ENCODE measurements at regions not wholly inside any gene's neighbourhood (a gene's known extent, or its start where the extent isn't known, plus 50 kb on each side); places are given as distances from the start of the nearest gene placed in this dataset.

DNA sequence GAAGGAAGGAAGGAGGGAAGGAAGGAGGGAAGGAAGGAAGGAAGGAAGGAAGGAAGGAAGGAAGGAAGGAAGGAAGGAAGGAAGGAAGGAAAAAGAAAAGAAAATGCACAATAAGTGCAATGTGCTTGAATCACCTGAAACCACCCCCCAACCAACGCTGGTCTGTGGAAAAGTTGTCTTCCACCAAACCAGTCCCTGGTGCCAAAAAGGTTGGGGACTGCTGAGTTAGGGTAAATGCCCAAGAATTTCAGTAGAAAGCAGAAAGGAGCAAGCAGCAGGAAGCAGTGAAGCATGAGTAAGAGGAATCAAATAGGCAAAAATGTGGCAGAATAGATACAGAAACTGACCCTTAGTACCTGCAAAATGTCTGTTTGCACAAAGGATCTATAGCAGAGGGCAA is 137.2 kb downstream of the JCAD start:
- H3K9me3 ChIP-seq = peaks cover 0 to 10% of the 10 kb centered on the region in 2 donors
- no peaks in the 10 kb centered on the region for H3K36me3 ChIP-seq
- no peak for ATAC-seq
- H3K4me3 ChIP-seq = no peak overlapping the region
- intact Hi-C loops (cut with DNase I) = no loop called here
- TF ChIP-seq, protein P1, sequence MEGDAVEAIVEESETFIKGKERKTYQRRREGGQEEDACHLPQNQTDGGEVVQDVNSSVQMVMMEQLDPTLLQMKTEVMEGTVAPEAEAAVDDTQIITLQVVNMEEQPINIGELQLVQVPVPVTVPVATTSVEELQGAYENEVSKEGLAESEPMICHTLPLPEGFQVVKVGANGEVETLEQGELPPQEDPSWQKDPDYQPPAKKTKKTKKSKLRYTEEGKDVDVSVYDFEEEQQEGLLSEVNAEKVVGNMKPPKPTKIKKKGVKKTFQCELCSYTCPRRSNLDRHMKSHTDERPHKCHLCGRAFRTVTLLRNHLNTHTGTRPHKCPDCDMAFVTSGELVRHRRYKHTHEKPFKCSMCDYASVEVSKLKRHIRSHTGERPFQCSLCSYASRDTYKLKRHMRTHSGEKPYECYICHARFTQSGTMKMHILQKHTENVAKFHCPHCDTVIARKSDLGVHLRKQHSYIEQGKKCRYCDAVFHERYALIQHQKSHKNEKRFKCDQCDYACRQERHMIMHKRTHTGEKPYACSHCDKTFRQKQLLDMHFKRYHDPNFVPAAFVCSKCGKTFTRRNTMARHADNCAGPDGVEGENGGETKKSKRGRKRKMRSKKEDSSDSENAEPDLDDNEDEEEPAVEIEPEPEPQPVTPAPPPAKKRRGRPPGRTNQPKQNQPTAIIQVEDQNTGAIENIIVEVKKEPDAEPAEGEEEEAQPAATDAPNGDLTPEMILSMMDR (IDR thresholded peaks at IDR 0.05) = no peak
- H3K27ac ChIP-seq = no peak overlapping the region
- no peak for DNase-seq
- peaks cover 0 to 3% of the 10 kb centered on the region in 2 donors for H3K4me1 ChIP-seq
- H3K27me3 ChIP-seq = no peaks in the 10 kb centered on the region

DNA sequence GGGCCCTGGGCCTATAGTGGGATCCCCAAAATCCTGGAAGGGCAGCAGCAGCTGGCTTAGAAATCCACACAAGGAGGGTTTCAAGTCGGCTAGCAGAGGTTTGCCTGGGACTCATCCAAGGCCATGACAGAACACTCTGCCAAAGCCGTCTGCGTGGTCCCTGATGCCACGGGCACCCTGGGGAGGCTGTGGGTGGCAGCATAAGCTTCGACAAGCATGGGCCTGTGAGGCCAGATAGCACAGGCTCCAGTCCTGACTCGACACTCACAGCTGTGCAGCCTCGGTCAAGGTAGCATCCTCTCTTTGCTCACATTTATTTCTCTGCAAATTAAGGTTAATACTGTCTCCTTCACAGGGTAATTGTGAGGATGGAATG is 138.3 kb downstream of the JCAD start:
- no peak for DNase-seq
- H3K9me3 ChIP-seq = peaks cover 0 to 7% of the 10 kb centered on the region in 2 donors
- TF ChIP-seq, protein P1 (IDR thresholded peaks at IDR 0.05) = no peak
- no peaks in the 10 kb centered on the region for H3K36me3 ChIP-seq
- peaks cover 0 to 3% of the 10 kb centered on the region in 2 donors for H3K4me1 ChIP-seq
- no peak overlapping the region for H3K27ac ChIP-seq
- no peaks in the 10 kb centered on the region for H3K27me3 ChIP-seq
- no peak for ATAC-seq
- intact Hi-C loops (cut with DNase I) = no loop called here
- no peak overlapping the region for H3K4me3 ChIP-seq

DNA sequence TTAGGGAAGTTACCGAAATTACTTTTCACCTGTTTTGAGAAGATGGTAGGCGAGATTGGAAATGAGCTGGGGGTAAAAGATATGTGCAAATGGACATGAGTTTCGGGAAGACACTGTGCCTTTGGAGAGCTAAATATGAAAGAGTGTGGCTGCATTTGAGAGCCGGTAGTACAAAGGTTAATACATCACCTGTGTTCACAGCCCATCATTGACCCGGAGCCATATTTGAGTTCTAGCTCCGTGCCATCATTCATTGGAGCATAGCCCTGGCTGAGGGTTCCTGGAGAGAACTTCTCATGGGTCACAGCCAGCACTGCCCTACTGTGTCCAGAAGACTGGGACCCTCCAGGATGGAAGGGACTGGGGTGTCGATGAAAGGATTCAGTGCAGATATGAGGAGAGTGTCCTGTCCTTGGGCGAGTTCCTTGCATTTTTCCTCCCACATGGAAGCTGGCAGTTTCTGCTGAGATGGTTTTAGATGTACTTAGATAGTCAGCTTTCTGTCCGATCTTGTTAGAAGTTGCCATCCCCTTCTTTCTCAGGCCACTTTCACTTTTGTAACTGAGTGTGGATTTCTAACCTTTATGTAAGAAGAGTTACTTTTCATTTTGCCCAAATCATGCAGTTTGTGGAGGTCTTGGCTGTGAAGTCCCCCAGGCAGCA is 138.8 kb downstream of the JCAD start:
- Histone ChIP-seq H3K36me3 (no peaks in the 10 kb centered on the region), H3K4me1 (peaks cover 0 to 3% of the 10 kb centered on the region in 2 donors), H3K4me3 (no peak overlapping the region), H3K9me3 (peaks cover 0 to 1% of the 10 kb centered on the region in 2 donors), H3K27me3 (no peaks in the 10 kb centered on the region), H3K27ac (no peak overlapping the region)
- TF ChIP-seq, protein P1 (IDR thresholded peaks at IDR 0.05) = no peak
- no peak for DNase-seq
- no peak for ATAC-seq
- intact Hi-C loops (cut with DNase I) = no loop called here

DNA sequence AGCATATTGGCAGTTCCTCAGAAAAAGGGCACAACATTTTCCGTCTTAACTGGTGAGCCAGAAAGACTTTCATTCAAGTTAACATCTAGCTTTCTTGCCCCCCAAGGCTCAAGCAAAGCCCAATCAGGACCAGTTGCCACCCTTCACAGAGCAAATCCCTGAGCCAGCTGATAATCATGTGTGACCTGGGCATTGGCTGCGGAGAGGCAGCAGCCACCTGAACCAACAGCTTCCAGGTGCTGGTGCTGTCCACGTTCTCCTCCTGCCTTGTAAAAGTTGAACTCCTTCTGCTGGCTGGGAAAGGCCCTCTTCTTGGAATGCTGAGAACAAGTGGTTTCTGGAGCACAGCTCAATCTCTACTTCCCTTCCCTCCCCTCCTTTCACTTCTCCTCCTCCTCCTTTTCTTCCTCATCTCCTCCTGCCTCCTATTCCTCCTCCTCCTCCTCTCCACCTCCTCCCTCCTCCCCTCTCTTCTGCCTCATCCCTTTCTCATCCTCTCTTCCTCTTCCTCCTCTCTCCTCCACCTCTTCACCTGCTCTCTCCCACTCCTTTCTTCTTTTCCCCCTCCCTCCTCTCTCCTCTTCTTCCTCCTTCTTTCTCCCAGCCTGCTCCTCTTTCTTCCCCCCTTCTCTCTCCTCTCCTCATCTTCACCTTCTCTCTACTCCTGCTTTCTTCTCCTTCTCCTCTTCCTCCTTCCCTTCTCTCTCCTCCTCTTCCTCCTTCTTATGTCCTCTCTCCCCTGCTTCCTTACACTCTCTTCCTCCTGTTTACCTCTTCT is 140.6 kb downstream of the JCAD start:
- intact Hi-C loops (cut with DNase I) = no loop called here
- DNase-seq (no peak), ATAC-seq (no peak)
- Histone ChIP-seq H3K27me3 (no peaks in the 10 kb centered on the region), H3K27ac (no peak overlapping the region), H3K9me3 (no peaks in the 10 kb centered on the region), H3K36me3 (no peaks in the 10 kb centered on the region), H3K4me1 (peaks cover 0 to 3% of the 10 kb centered on the region in 2 donors), H3K4me3 (no peak overlapping the region)
- TF ChIP-seq, protein P1 (IDR thresholded peaks at IDR 0.05) = no peak

DNA sequence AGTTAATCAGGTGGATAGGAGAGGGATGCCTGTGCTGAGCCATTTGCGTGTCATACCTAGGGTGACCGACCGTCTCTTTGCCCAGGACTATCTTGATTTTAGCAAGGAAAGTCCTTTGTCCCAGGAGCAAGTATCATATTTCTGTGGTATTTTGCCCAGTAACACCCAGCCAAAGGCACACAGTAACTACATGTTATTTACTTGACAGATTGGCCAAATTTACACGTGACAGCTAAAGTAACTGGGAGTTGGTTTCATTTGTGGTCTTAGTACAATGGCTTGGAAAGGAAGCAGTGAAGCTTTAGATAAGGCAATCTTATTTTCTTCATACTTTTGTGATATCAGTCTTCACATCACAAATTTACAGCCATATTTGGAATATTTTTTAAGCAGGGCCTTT is 142.1 kb downstream of the JCAD start:
- Histone ChIP-seq H3K4me1 (no peaks in the 10 kb centered on the region), H3K27ac (no peak overlapping the region), H3K27me3 (no peaks in the 10 kb centered on the region), H3K4me3 (no peak overlapping the region), H3K36me3 (no peaks in the 10 kb centered on the region), H3K9me3 (no peaks in the 10 kb centered on the region)
- ATAC-seq = no peak
- no peak for DNase-seq
- TF ChIP-seq, protein P1 (IDR thresholded peaks at IDR 0.05) = no peak
- intact Hi-C loops (cut with DNase I) = no loop called here
